NCI-H1092 treated with DMSO at 0.1 percent for 48 hours (cell line): ENCODE measurements at regions not wholly inside any gene's neighbourhood (a gene's known extent, or its start where the extent isn't known, plus 50 kb on each side); places are given as distances from the start of the nearest gene placed in this dataset.

Source experiments
- DNase-seq: peaks from one replicate; lab custom pipeline; 2025; lab: John Stamatoyannopoulos, UW

- no peak for DNase-seq
Measured at GRCh38 chr3:147589016-147589415, 179.9 kb downstream of the ZIC1 start.

- DNase-seq = no peak
Measured at GRCh38 chr3:147604136-147604535, 195.0 kb downstream of the ZIC1 start.

- DNase-seq = no peak
Measured at GRCh38 chr3:147613725-147614124, 204.6 kb downstream of the ZIC1 start.

GRCh38 chr3:147614210-147614609 lies 205.0 kb downstream of the ZIC1 start:
- no peak for DNase-seq

- DNase-seq = no peak
Measured at GRCh38 chr3:147615035-147615434, 205.9 kb downstream of the ZIC1 start.

GRCh38 chr3:147616998-147617619 lies 207.9 kb downstream of the ZIC1 start:
- DNase-seq = peak; percentile 1

- DNase-seq = no peak
Measured at GRCh38 chr3:147618691-147619090, 209.5 kb downstream of the ZIC1 start.

- no peak for DNase-seq
Measured at GRCh38 chr3:147619921-147620560, 210.9 kb downstream of the ZIC1 start.

- DNase-seq = no peak
Measured at GRCh38 chr3:147620906-147621305, 211.7 kb downstream of the ZIC1 start.

GRCh38 chr3:147630921-147631415 lies 221.8 kb downstream of the ZIC1 start:
- DNase-seq = no peak

GRCh38 chr3:147640781-147641180 lies 231.6 kb downstream of the ZIC1 start:
- DNase-seq = no peak

- DNase-seq = no peak
Measured at GRCh38 chr3:147645761-147646160, 236.6 kb downstream of the ZIC1 start.

GRCh38 chr3:147649475-147649874 lies 240.3 kb downstream of the ZIC1 start:
- DNase-seq = no peak

- no peak for DNase-seq
Measured at GRCh38 chr3:147651107-147651778, 242.1 kb downstream of the ZIC1 start.

- DNase-seq = no peak
Measured at GRCh38 chr3:147652651-147653366, 243.6 kb downstream of the ZIC1 start.

GRCh38 chr3:147653367-147653923 lies 244.3 kb downstream of the ZIC1 start:
- DNase-seq = no peak

GRCh38 chr3:147654827-147655226 lies 245.7 kb downstream of the ZIC1 start:
- no peak for DNase-seq

GRCh38 chr3:147655236-147655635 lies 246.1 kb downstream of the ZIC1 start:
- no peak for DNase-seq

- DNase-seq = no peak
Measured at GRCh38 chr3:147656023-147656422, 246.9 kb downstream of the ZIC1 start.

- no peak for DNase-seq
Measured at GRCh38 chr3:147661916-147662315, 252.8 kb downstream of the ZIC1 start.

GRCh38 chr3:147662705-147663104 lies 253.5 kb downstream of the ZIC1 start:
- no peak for DNase-seq

- no peak for DNase-seq
Measured at GRCh38 chr3:147669077-147669476, 259.9 kb downstream of the ZIC1 start.
